HL-60 (cell line): ENCODE measurements at regions not wholly inside any gene's neighbourhood (a gene's known extent, or its start where the extent isn't known, plus 50 kb on each side); places are given as distances from the start of the nearest gene placed in this dataset.

Experiments used
- DNase-seq, 2 experiments: peaks; one replicate each; pipeline ENCODE4 v3.0.0-alpha.2; 2010 to 2020; ENCODE audit warnings: low read depth in 1 of 2, low spot score in 1 of 2
- H3K27ac ChIP-seq: fragments of 250-450 bp; sonication (Bioruptor Pico); replicated peaks from 2 replicates; pipeline ENCODE4 v1.5.1; 2020; ENCODE audit warnings: mild to moderate bottlenecking, moderate library complexity
- H3K27me3 ChIP-seq: fragments of 250-450 bp; sonication (Bioruptor Pico); 2 replicates; pipeline ENCODE4 v1.5.1; 2021; ENCODE audit warnings: mild to moderate bottlenecking, moderate library complexity; ENCODE audit not compliant: insufficient read depth, poor library complexity, severe bottlenecking
- H3K4me3 ChIP-seq: replicated peaks from 2 replicates; pipeline ENCODE4 v1.5.1; 2011; ENCODE audit warnings: mild to moderate bottlenecking, control low read depth, low read length; ENCODE audit not compliant: insufficient read depth
- CTCF ChIP-seq: IDR thresholded peaks from one replicate; pipeline ENCODE4 v1.5.1; 2011; ENCODE audit warnings: low read length, control low read depth, inconsistent platforms; ENCODE audit not compliant: insufficient read depth
- GABPA ChIP-seq: IDR thresholded peaks from 2 replicates; pipeline ENCODE4 v1.6.1; 2012; ENCODE audit warnings: low read depth
- POLR2AphosphoS5 ChIP-seq: IDR thresholded peaks from 2 replicates; pipeline ENCODE4 v1.6.1; 2012; ENCODE audit warnings: low read depth
- REST ChIP-seq: IDR thresholded peaks from 2 replicates; pipeline ENCODE4 v1.6.1; 2012; ENCODE audit warnings: low read depth; ENCODE audit not compliant: insufficient replicate concordance
- SPI1 ChIP-seq: IDR thresholded peaks from 2 replicates; pipeline ENCODE4 v1.6.1; 2012; ENCODE audit warnings: low read depth, mild to moderate bottlenecking, borderline replicate concordance

- no peak for DNase-seq
- H3K4me3 ChIP-seq, result no peak overlapping the region
- H3K27me3 ChIP-seq, result no peaks in the 10 kb centered on the region
- TF ChIP-seq SPI1 (no peak), CTCF (no peak), POLR2AphosphoS5 (no peak), GABPA (no peak), REST (no peak)
- H3K27ac ChIP-seq, result no peak overlapping the region
Observed at GRCh38 chr12:19718401-19718800, 279.1 kb downstream of the AEBP2 start.

- no peak overlapping the region for H3K27ac ChIP-seq
- H3K27me3 ChIP-seq, result no peaks in the 10 kb centered on the region
- no peak for TF ChIP-seq CTCF
- no peak for TF ChIP-seq REST
- no peak for TF ChIP-seq GABPA
- no peak for TF ChIP-seq SPI1
- TF ChIP-seq POLR2AphosphoS5, result no peak
- DNase-seq, result no peak
- H3K4me3 ChIP-seq, result no peak overlapping the region
Observed at GRCh38 chr12:19719672-19720071, 280.4 kb downstream of the AEBP2 start.

- no peak for TF ChIP-seq GABPA
- TF ChIP-seq CTCF, result no peak
- no peak for TF ChIP-seq POLR2AphosphoS5
- TF ChIP-seq SPI1, result no peak
- TF ChIP-seq REST, result no peak
- no peaks in the 10 kb centered on the region for H3K27me3 ChIP-seq
- DNase-seq, result no peak
Observed at GRCh38 chr12:19726122-19726521, 286.8 kb downstream of the AEBP2 start.

More at GRCh38 chr12:19726122-19726521, 286.8 kb downstream of the AEBP2 start:
- H3K4me3 ChIP-seq, result no peak overlapping the region
- H3K27ac ChIP-seq, result no peak overlapping the region
